Muscle of back (tissue), 3 donors: ENCODE measurements at regions not wholly inside any gene's neighbourhood (a gene's known extent, or its start where the extent isn't known, plus 50 kb on each side); places are given as distances from the start of the nearest gene placed in this dataset.
"Not testable (repeated sequence)": the region's sequence is repeated elsewhere in the genome, so short reads cannot be mapped to it uniquely, and the experiment has no call there.

Experiments used
- DNase-seq, 3 donors: peaks; one replicate each; pipeline versions ENCODE4 v3.0.0 to v3.0.0-alpha.2; 2013

GRCh38 chr17:21551081-21551881 lies 141.0 kb upstream of the KCNJ18 start:
- DNase-seq = peak; percentile 78 to 95 (median 90)

DNA sequence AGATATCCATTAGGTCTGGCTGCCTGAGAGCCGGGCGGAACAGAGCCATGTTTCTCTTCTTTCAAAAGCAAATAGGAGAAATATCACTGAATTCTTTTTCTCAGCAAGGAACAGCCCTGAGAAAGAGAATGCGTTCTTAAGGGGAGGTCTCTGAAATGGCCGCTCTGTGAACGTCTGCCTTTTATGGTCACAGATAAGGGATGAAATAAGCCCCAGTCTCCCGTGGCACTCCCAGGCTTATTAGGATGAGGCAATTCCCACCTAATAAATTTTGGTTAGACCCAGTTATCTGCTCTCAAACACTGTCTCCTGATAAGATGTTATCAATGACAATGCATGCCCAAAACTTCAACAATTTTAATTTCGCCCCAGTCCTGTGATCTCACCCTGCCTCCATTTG lies 133.4 kb upstream of the KCNJ18 start:
- not testable (repeated sequence) for DNase-seq

DNA sequence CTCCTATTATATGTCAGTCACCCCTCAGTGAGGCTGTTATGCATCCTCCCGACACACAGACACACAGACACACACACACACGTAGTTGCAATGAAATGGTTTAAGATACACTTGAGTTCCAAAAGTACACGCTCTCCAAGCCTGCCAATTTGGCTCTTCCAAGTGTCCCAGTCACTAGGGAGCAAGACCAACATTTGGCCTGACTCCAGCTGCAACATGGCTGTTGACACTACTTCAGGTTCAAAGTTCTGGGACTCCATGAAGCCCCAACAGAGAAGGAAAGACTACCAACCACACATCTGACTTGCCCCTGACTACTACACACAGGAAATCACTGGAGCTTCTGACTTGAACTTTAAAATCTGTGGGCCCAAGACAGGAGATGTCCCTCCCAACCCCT lies 128.1 kb upstream of the KCNJ18 start:
- DNase-seq = no peak

DNA sequence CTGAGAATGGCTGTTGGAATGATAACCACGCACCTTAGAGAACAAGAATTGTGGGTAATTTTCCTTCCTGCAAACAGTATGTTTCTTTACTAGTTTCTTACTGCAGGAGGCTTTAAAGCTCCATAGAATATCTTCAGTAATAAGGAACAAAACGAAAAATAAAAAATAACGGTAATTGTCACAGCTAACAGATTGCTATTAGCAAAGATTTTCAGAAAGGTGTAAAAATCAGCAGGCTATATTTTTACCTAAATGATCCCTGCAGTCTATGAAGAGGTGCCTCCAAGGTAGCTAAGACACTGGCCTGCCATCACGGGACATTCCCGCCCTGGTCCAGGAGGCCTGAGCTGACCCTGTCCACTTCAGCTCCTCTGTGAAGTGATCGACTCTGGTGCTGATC lies 127.6 kb upstream of the KCNJ18 start:
- DNase-seq = not testable (repeated sequence)

DNA sequence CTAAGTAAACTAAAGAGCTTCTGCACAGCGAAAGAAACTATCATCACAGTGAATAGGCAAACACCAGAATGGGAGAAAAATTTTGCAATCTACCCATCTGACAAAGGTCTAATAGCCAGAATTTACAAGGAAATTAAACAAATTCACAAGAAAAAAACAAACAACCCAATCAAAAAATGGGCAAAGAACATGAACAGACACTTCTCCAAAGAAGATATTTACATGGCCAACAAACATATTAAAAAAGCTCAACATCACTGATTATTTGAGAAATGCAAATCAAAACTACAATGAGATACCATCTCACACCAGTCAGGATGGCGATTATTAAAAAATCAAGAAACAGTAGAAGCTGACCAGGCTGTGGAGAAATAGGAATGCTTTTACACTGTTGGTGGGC lies 121.9 kb upstream of the KCNJ18 start:
- DNase-seq = not testable (repeated sequence)

GRCh38 chr17:21572148-21572547 lies 120.2 kb upstream of the KCNJ18 start:
- DNase-seq = not testable (repeated sequence)

- DNase-seq = not testable (repeated sequence)
Observed at GRCh38 chr17:21573271-21573960, 118.9 kb upstream of the KCNJ18 start.

GRCh38 chr17:21573961-21574610 lies 118.2 kb upstream of the KCNJ18 start:
- peak; percentile 61 to 65 (median 63) for DNase-seq

DNA sequence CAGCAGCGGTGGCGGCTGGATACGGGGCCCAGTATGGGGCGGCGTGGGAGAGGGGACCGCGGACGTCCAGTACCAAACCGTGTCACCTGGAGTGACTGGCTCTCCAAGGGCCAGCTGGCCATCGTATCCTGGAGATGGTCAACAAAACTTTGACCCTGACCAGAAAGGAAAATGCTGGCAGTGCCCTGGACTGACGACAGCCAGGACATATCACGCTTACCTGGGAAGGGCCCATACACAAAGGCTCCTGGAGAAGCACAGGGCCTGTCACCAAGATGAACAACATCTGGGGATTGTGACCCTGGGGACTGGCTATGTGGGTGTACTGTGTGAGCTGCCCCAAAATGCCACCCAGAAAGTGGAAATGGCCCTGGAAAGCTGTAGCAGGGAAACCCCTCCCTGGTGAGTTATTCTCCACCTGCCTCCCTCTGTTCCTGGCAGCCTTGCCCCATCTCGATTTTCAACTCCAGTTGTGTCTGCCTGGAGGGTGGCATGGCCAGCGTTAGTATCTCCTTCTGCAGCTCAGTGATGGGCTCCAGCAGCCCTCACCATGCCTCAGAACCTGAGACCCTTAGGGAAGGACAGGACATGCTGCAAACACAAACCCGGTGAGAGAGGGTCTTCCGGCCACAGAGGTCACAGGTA lies 117.6 kb upstream of the KCNJ18 start:
- DNase-seq = not testable (repeated sequence)

- DNase-seq = not testable (repeated sequence)
Observed at GRCh38 chr17:21578783-21579182, 113.5 kb upstream of the KCNJ18 start.

DNA sequence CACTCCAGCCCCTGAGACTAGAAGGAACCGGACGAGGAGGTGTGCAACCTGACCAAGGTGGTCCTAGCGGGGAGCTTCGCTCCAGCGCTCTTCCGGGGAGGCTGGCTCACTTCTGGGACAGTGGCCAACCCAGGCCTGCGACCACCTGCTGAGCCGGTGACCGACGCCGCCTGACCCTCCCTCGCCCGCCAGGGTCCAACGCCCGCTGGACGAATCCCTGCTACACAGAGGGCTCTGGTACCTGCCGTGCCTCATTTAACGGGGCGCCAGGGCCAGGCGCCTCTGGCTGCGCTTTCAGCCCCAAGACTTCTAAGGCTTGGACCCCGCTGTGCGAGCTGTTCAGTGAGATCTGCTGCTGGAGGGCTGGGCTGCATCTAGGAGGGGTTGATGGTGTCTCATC lies 99.5 kb upstream of the KCNJ18 start:
- no peak for DNase-seq

DNA sequence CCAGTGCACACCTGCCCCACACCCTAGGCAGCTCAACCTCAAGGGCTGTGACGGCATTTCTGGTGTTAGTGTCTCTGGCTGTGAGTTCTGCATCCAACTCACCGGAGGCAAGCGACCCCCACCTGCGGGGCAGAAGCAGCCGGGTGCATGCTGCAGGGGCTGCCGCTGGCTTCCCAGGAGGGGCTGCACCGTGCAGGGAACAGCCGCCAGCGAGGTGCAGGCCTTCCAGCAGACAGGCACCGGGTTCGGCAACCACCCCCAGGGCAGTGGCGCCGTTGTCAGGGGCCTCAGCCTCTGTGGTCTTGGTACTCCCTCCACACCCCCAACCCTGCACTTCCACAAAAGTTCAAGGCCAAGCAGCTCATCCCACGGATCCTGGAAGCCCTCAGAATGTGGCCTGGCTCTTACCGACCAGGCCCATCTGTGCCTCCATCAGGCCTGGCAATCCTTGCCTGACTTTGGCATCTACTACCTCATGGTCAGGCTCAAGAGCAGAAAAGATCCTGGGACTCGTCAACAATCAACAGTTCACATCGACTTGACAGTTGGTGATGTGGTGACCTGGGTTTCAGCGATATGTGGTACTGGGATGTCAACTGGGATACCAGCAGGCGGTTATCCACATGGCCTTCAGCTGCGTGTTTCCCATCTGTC lies 98.7 kb upstream of the KCNJ18 start:
- not testable (repeated sequence) for DNase-seq

DNA sequence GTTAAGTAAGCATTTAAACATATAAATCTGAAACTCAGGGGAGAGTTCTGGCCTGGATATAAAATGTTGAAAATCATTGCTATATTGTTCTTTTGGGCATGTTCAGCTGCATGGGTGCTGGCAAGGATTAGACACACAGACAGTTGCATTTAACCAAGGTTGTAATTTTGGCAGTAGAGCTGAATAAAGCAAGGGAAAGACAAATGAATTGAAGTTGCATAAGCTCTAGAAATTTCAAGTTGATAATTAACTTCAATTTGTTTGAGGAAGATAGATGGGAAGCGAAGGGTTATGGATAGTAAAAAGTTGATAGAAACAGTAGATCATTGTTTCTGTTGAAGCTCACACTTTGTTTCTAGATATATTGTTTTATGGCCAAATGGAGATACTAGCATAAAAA lies 97.2 kb upstream of the KCNJ18 start:
- no peak for DNase-seq

- no peak for DNase-seq
Observed at GRCh38 chr17:21602176-21602575, 90.1 kb upstream of the KCNJ18 start.

DNA sequence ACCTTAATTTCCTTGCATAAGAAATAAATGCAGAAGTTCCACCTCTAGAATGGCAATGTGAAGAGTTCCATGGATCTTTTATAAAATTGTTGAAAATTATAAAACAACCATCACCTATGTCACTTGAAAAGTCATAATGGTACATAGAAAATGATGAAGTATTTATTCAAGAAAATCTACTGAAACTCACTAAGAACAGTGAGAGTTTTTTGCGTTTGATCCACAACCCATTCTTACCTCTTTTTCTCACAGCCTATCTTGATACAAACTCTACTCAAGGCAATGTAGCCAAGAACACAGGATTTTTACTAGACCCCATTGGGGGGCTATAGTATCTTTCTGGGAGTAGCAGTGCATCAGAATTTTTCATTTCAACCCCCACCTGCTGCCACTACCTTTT lies 89.0 kb upstream of the KCNJ18 start:
- not testable (repeated sequence) for DNase-seq

- not testable (repeated sequence) for DNase-seq
Observed at GRCh38 chr17:21611443-21611842, 80.9 kb upstream of the KCNJ18 start.

DNA sequence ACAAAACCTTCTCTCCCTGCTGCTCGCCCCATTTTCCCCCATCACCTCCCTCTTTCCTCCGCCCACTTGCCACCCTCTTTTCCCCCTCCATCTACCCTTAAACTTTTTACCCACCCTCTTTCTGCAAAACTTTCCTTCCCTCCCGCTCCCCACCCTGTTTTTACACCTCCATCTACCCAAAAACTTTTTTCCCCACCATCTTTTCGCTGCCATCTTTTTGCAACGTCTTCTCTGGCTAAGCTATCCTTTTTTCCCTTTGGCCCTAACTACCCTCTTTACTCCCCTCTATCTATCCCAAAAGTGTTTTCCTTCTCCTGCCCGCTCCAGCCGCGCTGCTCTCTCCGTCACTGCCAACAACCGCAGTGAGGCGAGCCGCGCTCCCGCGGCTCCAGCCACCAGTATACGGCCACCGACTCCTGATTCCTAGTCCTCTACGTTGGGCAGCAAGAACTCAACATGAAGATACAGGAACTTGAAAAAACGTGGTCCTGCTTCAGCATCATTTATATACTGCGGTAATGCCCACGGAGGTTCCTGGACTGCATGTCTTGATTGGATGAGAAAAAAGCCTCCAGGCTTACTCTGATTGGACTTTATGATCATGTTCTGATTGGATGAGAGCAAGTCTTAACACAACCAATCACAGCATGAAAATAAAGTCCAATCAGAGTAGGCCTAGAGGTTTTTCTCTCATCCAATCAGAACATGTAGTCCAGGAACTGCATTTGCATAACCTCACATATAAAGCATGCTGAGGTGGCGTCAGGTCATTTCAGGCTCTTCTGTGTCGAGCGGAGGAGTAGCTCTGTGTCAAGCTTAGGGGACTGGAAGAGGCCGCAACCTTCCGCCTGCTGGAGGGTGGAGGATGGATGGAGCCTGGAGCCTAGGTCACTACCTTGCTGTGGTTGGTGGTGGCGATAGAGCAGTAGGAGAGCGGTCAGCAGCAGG lies 79.9 kb upstream of the KCNJ18 start:
- DNase-seq = not testable (repeated sequence)

- DNase-seq = no peak
Observed at GRCh38 chr17:21613071-21613429, 79.3 kb upstream of the KCNJ18 start.

GRCh38 chr17:21626987-21627386 lies 65.3 kb upstream of the KCNJ18 start:
- not testable (repeated sequence) for DNase-seq
